PC-9 (cell line): ENCODE measurements at regions not wholly inside any gene's neighbourhood (a gene's known extent, or its start where the extent isn't known, plus 50 kb on each side); places are given as distances from the start of the nearest gene placed in this dataset.

ENCODE experiments used
- CTCF ChIP-seq: fragments of 200-600 bp; sonication (generic); conservative IDR thresholded peaks from 2 replicates; pipeline ENCODE4 v1.6.1; 2017; ENCODE audit warnings: mixed run types, antibody characterized with exemption, mild to moderate bottlenecking, moderate library complexity
- EZH2 ChIP-seq: fragments of 200-600 bp; sonication (generic); IDR thresholded peaks from 2 replicates; pipeline ENCODE4 v1.8.0; 2017; ENCODE audit warnings: antibody characterized with exemption, low read depth

- TF ChIP-seq CTCF, result no peak
- TF ChIP-seq EZH2, result no peak
These were observed 50.8 kb upstream of the EDNRA start for GRCh38 chr4:147430111-147430510.
